Stimulated activated CD8-positive, alpha-beta memory T cell treated with anti-CD3 and anti-CD28 coated beads, Interleukin-15, amount 100 ng/mL, for 24 hours (primary cell): ENCODE measurements at regions not wholly inside any gene's neighbourhood (a gene's known extent, or its start where the extent isn't known, plus 50 kb on each side); places are given as distances from the start of the nearest gene placed in this dataset.

Experiments used
- DNase-seq: peaks from one replicate; pipeline ENCODE4 v3.0.0-alpha.2; 2020; ENCODE audit warnings: low read depth

- DNase-seq, result no peak
Observed at GRCh38 chr1:239993366-239993765, 98.3 kb upstream of the FMN2 start.

GRCh38 chr1:239995281-239995680, 96.4 kb upstream of the FMN2 start:
- DNase-seq, result no peak

GRCh38 chr1:239997160-239997514, 94.5 kb upstream of the FMN2 start:
- no peak for DNase-seq

GRCh38 chr1:239997515-239998311, 94.0 kb upstream of the FMN2 start:
- no peak for DNase-seq

- no peak for DNase-seq
Observed at GRCh38 chr1:239998312-239998649, 93.4 kb upstream of the FMN2 start.

GRCh38 chr1:239999170-239999569, 92.5 kb upstream of the FMN2 start:
- DNase-seq, result no peak

GRCh38 chr1:240000634-240001033, 91.0 kb upstream of the FMN2 start:
- DNase-seq, result no peak

GRCh38 chr1:240001177-240001740, 90.4 kb upstream of the FMN2 start:
- DNase-seq, result no peak

- DNase-seq, result no peak
Observed at GRCh38 chr1:240004086-240004749, 87.5 kb upstream of the FMN2 start.

- DNase-seq, result no peak
Observed at GRCh38 chr1:240005997-240006650, 85.6 kb upstream of the FMN2 start.

- no peak for DNase-seq
Observed at GRCh38 chr1:240008298-240008697, 83.4 kb upstream of the FMN2 start.

- no peak for DNase-seq
Observed at GRCh38 chr1:240014051-240014450, 77.6 kb upstream of the FMN2 start.

- DNase-seq, result no peak
Observed at GRCh38 chr1:240018617-240019016, 73.1 kb upstream of the FMN2 start.

- DNase-seq, result no peak
Observed at GRCh38 chr1:240019524-240019923, 72.2 kb upstream of the FMN2 start.

- DNase-seq, result no peak
Observed at GRCh38 chr1:240020871-240021270, 70.8 kb upstream of the FMN2 start.

GRCh38 chr1:240021709-240022108, 70.0 kb upstream of the FMN2 start:
- DNase-seq, result no peak

- DNase-seq, result no peak
Observed at GRCh38 chr1:240027059-240027462, 64.6 kb upstream of the FMN2 start.

GRCh38 chr1:240029418-240029817, 62.3 kb upstream of the FMN2 start:
- no peak for DNase-seq

- DNase-seq, result no peak
Observed at GRCh38 chr1:240030236-240030635, 61.4 kb upstream of the FMN2 start.

GRCh38 chr1:240031009-240031408, 60.7 kb upstream of the FMN2 start:
- DNase-seq, result no peak

- DNase-seq, result no peak
Observed at GRCh38 chr1:240031414-240031813, 60.3 kb upstream of the FMN2 start.

GRCh38 chr1:240033406-240033805, 58.3 kb upstream of the FMN2 start:
- no peak for DNase-seq

GRCh38 chr1:240036526-240036925, 55.2 kb upstream of the FMN2 start:
- no peak for DNase-seq
